GM23248 (cell line): ENCODE measurements at regions not wholly inside any gene's neighbourhood (a gene's known extent, or its start where the extent isn't known, plus 50 kb on each side); places are given as distances from the start of the nearest gene placed in this dataset.

ENCODE experiments used
- EZH2 ChIP-seq: fragments of 200-600 bp; sonication (generic); IDR thresholded peaks from 2 replicates; pipeline ENCODE4 v1.6.1; 2018; ENCODE audit warnings: antibody characterized with exemption, mild to moderate bottlenecking; ENCODE audit not compliant: insufficient read depth, poor library complexity, severe bottlenecking
- EZH2phosphoT487 ChIP-seq: fragments of 200-600 bp; sonication (generic); IDR thresholded peaks from 2 replicates; pipeline ENCODE4 v1.6.1; 2018; ENCODE audit warnings: antibody characterized with exemption, moderate library complexity, mild to moderate bottlenecking, low read depth; ENCODE audit not compliant: insufficient read depth

DNA sequence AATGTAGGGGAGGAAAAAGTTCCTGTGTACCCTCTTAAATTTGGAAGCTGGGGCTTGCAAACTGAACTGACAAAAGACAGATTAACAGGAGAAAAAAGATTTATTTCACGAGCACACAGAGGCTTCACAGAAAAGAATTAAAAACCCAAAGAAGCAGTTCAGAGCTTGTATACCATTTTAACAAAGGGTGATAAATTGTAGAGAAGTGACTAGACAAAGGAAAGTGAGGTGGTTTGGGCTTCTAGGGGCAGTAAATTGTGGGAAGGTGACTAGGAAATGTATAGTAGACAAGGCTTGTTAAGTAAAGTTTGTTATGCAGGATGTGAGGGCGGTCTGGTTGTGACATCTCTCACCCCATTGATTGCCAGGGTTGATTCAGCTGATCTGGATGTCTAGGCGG, 53.5 kb upstream of the ZDBF2 start:
- TF ChIP-seq EZH2, result no peak
- no peak for TF ChIP-seq EZH2phosphoT487
